KMS-11 (cell line): ENCODE measurements at regions not wholly inside any gene's neighbourhood (a gene's known extent, or its start where the extent isn't known, plus 50 kb on each side); places are given as distances from the start of the nearest gene placed in this dataset.

ENCODE experiments used
- H2AFZ ChIP-seq: fragments of 200-600 bp; sonication (generic); 2 replicates; pipeline ENCODE4 v1.6.1; 2016; ENCODE audit warnings: antibody characterized with exemption, mixed run types, low read depth
- H3K27ac ChIP-seq: fragments of 200-600 bp; sonication (generic); 2 replicates; pipeline ENCODE4 v1.6.1; 2016; ENCODE audit warnings: mild to moderate bottlenecking, mixed run types
- H3K27me3 ChIP-seq: fragments of 200-600 bp; sonication (generic); 2 replicates; pipeline ENCODE4 v1.6.1; 2017; ENCODE audit warnings: mild to moderate bottlenecking, low read depth, mixed run types, moderate library complexity; ENCODE audit not compliant: insufficient read depth
- H3K36me3 ChIP-seq: fragments of 200-600 bp; sonication (generic); 2 replicates; pipeline ENCODE4 v1.6.1; 2017; ENCODE audit warnings: mild to moderate bottlenecking, mixed run types; ENCODE audit not compliant: insufficient read depth
- H3K4me1 ChIP-seq: fragments of 200-600 bp; sonication (generic); 2 replicates; pipeline ENCODE4 v1.6.1; 2016; ENCODE audit warnings: mild to moderate bottlenecking, low read depth, mixed run types; ENCODE audit not compliant: poor library complexity, severe bottlenecking
- H3K4me2 ChIP-seq: fragments of 200-600 bp; sonication (generic); 2 replicates; pipeline ENCODE4 v1.7.0; 2016; ENCODE audit warnings: mild to moderate bottlenecking, mixed run types
- H3K4me3 ChIP-seq: fragments of 200-600 bp; sonication (generic); IDR thresholded peaks from 2 replicates; pipeline ENCODE4 v1.6.1; 2017; ENCODE audit warnings: low read depth, low read length, mixed read lengths; ENCODE audit not compliant: insufficient read depth
- H3K79me2 ChIP-seq: fragments of 200-600 bp; sonication (generic); 2 replicates; pipeline ENCODE4 v1.6.1; 2016; ENCODE audit warnings: low read depth, mixed run types; ENCODE audit not compliant: insufficient read depth
- H3K9ac ChIP-seq: fragments of 200-600 bp; sonication (generic); 2 replicates; pipeline ENCODE4 v1.6.1; 2016; ENCODE audit warnings: mild to moderate bottlenecking, mixed run types
- H4K20me1 ChIP-seq: fragments of 200-600 bp; sonication (generic); 2 replicates; pipeline ENCODE4 v1.6.1; 2016; ENCODE audit warnings: mild to moderate bottlenecking, mixed run types; ENCODE audit not compliant: insufficient read depth
- TF ChIP-seq, protein P1 (sequence below): fragments of 200-600 bp; sonication (generic); conservative IDR thresholded peaks from 2 replicates; pipeline ENCODE4 v1.6.1; 2017; ENCODE audit warnings: low read depth, mild to moderate bottlenecking, antibody characterized with exemption, low read length, moderate library complexity, mixed read lengths

DNA sequence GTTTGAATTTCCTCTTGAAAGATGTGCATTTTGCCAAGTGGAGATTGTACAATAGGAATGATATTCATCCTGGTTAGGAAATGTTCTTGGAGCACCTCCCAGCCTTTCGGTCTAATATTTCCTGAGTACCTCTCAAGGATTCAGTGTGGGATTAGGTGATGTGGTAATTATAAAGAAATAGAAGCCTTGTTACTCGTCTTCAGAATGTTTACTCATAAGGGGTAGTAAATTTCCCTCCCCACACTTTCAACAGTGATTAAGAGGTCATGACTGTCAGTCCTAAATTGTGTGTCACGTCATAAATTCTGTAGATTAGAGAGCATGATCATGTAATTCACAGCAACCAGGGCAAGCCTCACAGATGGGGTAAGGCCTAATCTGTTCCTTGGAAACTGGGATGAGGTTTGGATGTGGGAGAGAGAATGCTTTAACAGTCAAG is 633.1 kb upstream of the TBL1XR1 start:
- Histone ChIP-seq H3K9ac (no peak overlapping the region), H2AFZ (no peak overlapping the region), H3K4me1 (peaks cover 8% of the 10 kb centered on the region), H3K4me3 (no peak overlapping the region), H3K27ac (no peak overlapping the region), H4K20me1 (no peaks in the 10 kb centered on the region), H3K4me2 (no peak overlapping the region), H3K36me3 (no peaks in the 10 kb centered on the region), H3K27me3 (no peaks in the 10 kb centered on the region), H3K79me2 (no peaks in the 10 kb centered on the region)
- TF ChIP-seq, protein P1, sequence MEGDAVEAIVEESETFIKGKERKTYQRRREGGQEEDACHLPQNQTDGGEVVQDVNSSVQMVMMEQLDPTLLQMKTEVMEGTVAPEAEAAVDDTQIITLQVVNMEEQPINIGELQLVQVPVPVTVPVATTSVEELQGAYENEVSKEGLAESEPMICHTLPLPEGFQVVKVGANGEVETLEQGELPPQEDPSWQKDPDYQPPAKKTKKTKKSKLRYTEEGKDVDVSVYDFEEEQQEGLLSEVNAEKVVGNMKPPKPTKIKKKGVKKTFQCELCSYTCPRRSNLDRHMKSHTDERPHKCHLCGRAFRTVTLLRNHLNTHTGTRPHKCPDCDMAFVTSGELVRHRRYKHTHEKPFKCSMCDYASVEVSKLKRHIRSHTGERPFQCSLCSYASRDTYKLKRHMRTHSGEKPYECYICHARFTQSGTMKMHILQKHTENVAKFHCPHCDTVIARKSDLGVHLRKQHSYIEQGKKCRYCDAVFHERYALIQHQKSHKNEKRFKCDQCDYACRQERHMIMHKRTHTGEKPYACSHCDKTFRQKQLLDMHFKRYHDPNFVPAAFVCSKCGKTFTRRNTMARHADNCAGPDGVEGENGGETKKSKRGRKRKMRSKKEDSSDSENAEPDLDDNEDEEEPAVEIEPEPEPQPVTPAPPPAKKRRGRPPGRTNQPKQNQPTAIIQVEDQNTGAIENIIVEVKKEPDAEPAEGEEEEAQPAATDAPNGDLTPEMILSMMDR: no peak

DNA sequence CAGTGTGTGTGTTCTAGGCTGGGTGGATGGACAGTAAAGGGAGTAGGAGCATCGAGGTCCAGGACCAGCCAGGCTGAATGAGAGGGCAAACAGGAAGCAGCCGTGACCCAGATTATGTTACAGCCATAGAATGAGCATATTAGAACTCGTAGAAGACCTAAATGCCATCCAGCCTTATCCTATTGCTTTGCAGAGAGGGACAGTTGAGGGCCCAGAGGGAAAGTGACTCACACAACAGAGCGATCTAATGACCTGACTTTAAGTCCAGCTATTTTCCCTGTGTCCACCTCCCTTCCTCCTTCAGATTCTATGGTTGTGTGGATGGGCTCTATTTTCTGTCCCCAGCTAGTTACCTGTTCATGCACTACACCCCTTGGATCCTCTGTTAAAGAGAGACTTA is 634.1 kb upstream of the TBL1XR1 start:
- Histone ChIP-seq H3K27ac (no peak overlapping the region), H3K4me3 (no peak overlapping the region), H4K20me1 (no peaks in the 10 kb centered on the region), H3K79me2 (no peaks in the 10 kb centered on the region), H3K36me3 (no peaks in the 10 kb centered on the region), H3K9ac (no peak overlapping the region), H3K4me2 (no peak overlapping the region), H3K4me1 (peaks cover 8% of the 10 kb centered on the region), H2AFZ (no peak overlapping the region), H3K27me3 (no peaks in the 10 kb centered on the region)
- TF ChIP-seq, protein P1: no peak

DNA sequence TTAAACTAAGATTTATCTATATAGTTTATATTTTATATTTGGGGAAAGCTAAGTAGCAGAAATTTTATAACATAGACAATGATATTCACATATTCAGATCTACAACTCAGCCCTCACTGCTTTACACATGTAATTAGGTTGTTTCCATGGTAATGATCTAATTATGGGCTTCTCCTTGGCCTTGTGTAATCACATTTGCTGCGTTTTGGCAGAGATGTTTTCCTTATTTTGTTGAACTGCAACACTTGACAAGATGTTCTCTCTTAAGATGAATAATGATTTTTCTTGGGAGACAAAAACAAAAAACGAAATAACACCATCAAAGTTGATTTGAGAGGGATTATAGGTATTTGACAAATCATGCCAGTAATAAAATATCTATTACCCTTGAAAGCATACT is 635.6 kb upstream of the TBL1XR1 start:
- Histone ChIP-seq H4K20me1 (no peaks in the 10 kb centered on the region), H3K4me2 (no peak overlapping the region), H3K4me3 (no peak overlapping the region), H3K9ac (no peak overlapping the region), H3K27me3 (no peaks in the 10 kb centered on the region), H3K79me2 (no peaks in the 10 kb centered on the region), H2AFZ (no peak overlapping the region), H3K27ac (no peak overlapping the region), H3K4me1 (peaks cover 8% of the 10 kb centered on the region), H3K36me3 (no peaks in the 10 kb centered on the region)
- TF ChIP-seq, protein P1: no peak

DNA sequence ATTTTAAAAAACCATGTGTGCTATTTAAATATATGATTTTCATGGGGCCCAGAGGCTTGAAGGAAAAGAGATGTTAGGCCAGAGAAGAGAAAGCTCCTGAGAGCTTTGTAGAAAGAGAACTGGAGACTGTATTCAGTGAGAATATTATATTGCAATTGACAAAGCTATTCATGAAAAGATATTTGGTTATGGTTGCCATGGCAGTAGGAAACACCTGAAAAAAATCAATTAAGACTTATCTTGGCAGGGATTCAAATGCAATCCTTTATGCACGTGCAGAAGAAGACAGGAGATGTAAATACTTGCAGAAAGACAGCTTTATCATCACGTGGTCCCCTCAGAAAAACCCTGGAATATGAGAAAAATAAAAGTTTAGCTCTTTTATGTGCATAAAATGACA is 636.0 kb upstream of the TBL1XR1 start:
- Histone ChIP-seq H3K27ac (no peak overlapping the region), H3K36me3 (no peaks in the 10 kb centered on the region), H4K20me1 (no peaks in the 10 kb centered on the region), H3K4me3 (no peak overlapping the region), H3K4me2 (no peak overlapping the region), H3K9ac (no peak overlapping the region), H3K79me2 (no peaks in the 10 kb centered on the region), H3K4me1 (peaks cover 8% of the 10 kb centered on the region), H2AFZ (no peak overlapping the region), H3K27me3 (no peaks in the 10 kb centered on the region)
- TF ChIP-seq, protein P1: no peak

DNA sequence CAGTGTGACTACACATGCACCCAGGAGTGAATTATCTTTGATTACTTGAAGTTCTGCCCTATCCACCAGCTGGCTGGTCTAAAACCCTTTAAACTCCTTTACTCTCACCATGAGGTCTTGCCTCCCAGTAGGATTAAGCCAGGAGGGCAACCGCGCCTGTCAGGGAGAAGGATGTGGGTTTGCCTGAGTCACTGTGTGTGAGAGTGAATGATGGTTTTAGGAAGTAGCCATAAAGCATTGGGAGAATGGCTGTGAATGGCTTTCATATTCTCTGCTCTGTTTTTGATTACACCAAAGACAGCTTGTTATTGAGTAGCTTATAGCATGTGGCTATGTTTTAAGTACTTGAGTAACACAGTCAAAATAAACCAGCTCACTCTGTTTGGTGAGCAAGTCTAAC is 637.7 kb upstream of the TBL1XR1 start:
- Histone ChIP-seq H2AFZ (no peak overlapping the region), H3K4me3 (no peak overlapping the region), H3K9ac (no peak overlapping the region), H3K79me2 (no peaks in the 10 kb centered on the region), H3K27ac (no peak overlapping the region), H3K36me3 (no peaks in the 10 kb centered on the region), H3K4me1 (peaks cover 8% of the 10 kb centered on the region), H4K20me1 (no peaks in the 10 kb centered on the region), H3K4me2 (no peak overlapping the region), H3K27me3 (no peaks in the 10 kb centered on the region)
- TF ChIP-seq, protein P1: no peak
